WTC11 (cell line): ENCODE measurements at regions not wholly inside any gene's neighbourhood (a gene's known extent, or its start where the extent isn't known, plus 50 kb on each side); places are given as distances from the start of the nearest gene placed in this dataset.

ENCODE experiments used
- ATAC-seq: fragments of 200-7000 bp; cut with Tn5 transposase; 2 replicates; pipeline ENCODE4 v1.10.0; 2021; ENCODE audit warnings: mild to moderate bottlenecking, moderate library complexity
- CTCF ChIA-PET: fragments of 300-600 bp; sonication (Branson Sonifier 250); formaldehyde crosslinking; loops from one replicate; lab custom pipeline; 2021; ENCODE audit warnings: antibody characterized with exemption; lab: Charles Lee
- POLR2A ChIA-PET: fragments of 350-600 bp; sonication (Branson Sonifier 250); formaldehyde crosslinking; loops from one replicate; lab custom pipeline; 2021; ENCODE audit warnings: antibody characterized with exemption; lab: Charles Lee
- DNase-seq: peaks from one replicate; pipeline ENCODE4 v3.0.0; 2021; ENCODE audit warnings: low spot score
- H3K27ac Mint-ChIP-seq: 2 replicates; pipeline ENCODE4 v1.8.0; 2021; ENCODE audit warnings: mixed read lengths
- H3K27me3 Mint-ChIP-seq: 2 replicates; pipeline ENCODE4 v1.8.0; 2021; ENCODE audit warnings: low read depth, mild to moderate bottlenecking, moderate library complexity, mixed read lengths
- H3K36me3 Mint-ChIP-seq: 2 replicates; pipeline ENCODE4 v1.8.0; 2021; ENCODE audit warnings: mixed read lengths
- H3K4me1 Mint-ChIP-seq: 2 replicates; pipeline ENCODE4 v1.8.0; 2022; ENCODE audit warnings: mixed read lengths
- H3K4me3 Mint-ChIP-seq: 2 replicates; pipeline ENCODE4 v1.8.0; 2021; ENCODE audit warnings: mild to moderate bottlenecking, moderate library complexity, mixed read lengths
- H3K9me3 Mint-ChIP-seq: 2 replicates; pipeline ENCODE4 v1.8.0; 2021; ENCODE audit warnings: mixed read lengths
- FOXP1 ChIP-seq: sonication (generic); formaldehyde crosslinking; IDR thresholded peaks from 2 replicates; pipeline ENCODE4 v1.8.0; 2022; ENCODE audit warnings: missing genetic modification reagents, mild to moderate bottlenecking, moderate library complexity, borderline replicate concordance
- HMGXB4 ChIP-seq: sonication (generic); formaldehyde crosslinking; IDR thresholded peaks from 2 replicates; pipeline ENCODE4 v1.8.1; 2023; ENCODE audit warnings: mild to moderate bottlenecking, moderate library complexity, missing genetic modification reagents
- IRF1 ChIP-seq: sonication (generic); formaldehyde crosslinking; IDR thresholded peaks from 2 replicates; pipeline ENCODE4 v1.8.0; 2023; ENCODE audit warnings: missing genetic modification reagents
- JAZF1 ChIP-seq: fragments of 250-450 bp; sonication (Bioruptor Pico); IDR thresholded peaks from 2 replicates; pipeline ENCODE4 v1.9.0; 2021; ENCODE audit warnings: moderate library complexity, mild to moderate bottlenecking, inconsistent platforms
- MAX ChIP-seq: sonication (generic); formaldehyde crosslinking; IDR thresholded peaks from 2 replicates; pipeline ENCODE4 v1.8.0; 2022; ENCODE audit warnings: mild to moderate bottlenecking, missing genetic modification reagents
- PRDM15 ChIP-seq: sonication (generic); formaldehyde crosslinking; IDR thresholded peaks from 2 replicates; pipeline ENCODE4 v1.8.0; 2022; ENCODE audit warnings: missing genetic modification reagents
- PREB ChIP-seq: sonication (generic); formaldehyde crosslinking; IDR thresholded peaks from 2 replicates; pipeline ENCODE4 v1.8.1; 2022; ENCODE audit warnings: mild to moderate bottlenecking, missing genetic modification reagents, moderate library complexity, borderline replicate concordance
- RORB ChIP-seq: fragments of 250-450 bp; sonication (Bioruptor Pico); IDR thresholded peaks from 2 replicates; pipeline ENCODE4 v1.9.0; 2021; ENCODE audit warnings: mild to moderate bottlenecking
- TEAD4 ChIP-seq: sonication (generic); formaldehyde crosslinking; IDR thresholded peaks from 2 replicates; pipeline ENCODE4 v1.8.0; 2022; ENCODE audit warnings: mild to moderate bottlenecking, missing genetic modification reagents
- TP53 ChIP-seq: sonication (generic); formaldehyde crosslinking; IDR thresholded peaks from 2 replicates; pipeline ENCODE4 v1.8.1; 2023; ENCODE audit warnings: mild to moderate bottlenecking, missing genetic modification reagents
- ZNF425 ChIP-seq: fragments of 250-450 bp; sonication (Bioruptor Pico); conservative IDR thresholded peaks from 2 replicates; pipeline ENCODE4 v1.9.0; 2021; ENCODE audit warnings: mild to moderate bottlenecking
- ZNF671 ChIP-seq: fragments of 250-450 bp; sonication (Bioruptor Pico); IDR thresholded peaks from 2 replicates; pipeline ENCODE4 v1.8.0; 2021; ENCODE audit warnings: mild to moderate bottlenecking
- TF ChIP-seq, protein P1 (sequence below): sonication (generic); formaldehyde crosslinking; IDR thresholded peaks from 2 replicates; pipeline ENCODE4 v1.8.1; 2022; ENCODE audit warnings: low read depth, mild to moderate bottlenecking, moderate library complexity, missing genetic modification reagents, borderline replicate concordance
- TF ChIP-seq, protein P2 (sequence below): sonication (generic); formaldehyde crosslinking; IDR thresholded peaks from 2 replicates; pipeline ENCODE4 v1.8.0; 2022; ENCODE audit warnings: mild to moderate bottlenecking, missing genetic modification reagents
- TF ChIP-seq, protein P3 (sequence below): fragments of 250-450 bp; sonication (Bioruptor Pico); IDR thresholded peaks from 2 replicates; pipeline ENCODE4 v1.9.0; 2021; ENCODE audit warnings: mild to moderate bottlenecking

DNA sequence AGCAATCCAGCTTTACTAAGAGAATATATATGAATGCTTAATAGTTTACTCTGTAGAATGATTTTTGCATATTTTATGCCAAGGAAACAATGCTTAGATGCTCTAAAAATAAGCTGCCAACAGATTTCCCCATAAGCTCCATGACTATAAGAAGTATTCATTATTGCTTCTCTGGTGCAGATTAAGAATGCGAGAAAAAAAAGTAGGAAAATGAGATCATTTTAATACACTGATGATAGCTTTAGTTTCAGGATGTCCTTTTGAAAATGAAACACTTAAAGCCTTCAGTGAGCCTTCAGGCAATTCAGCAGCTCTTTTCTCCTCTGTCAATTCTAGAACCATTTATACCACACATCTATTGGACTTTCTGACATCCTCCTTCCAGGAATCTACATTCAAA lies 735.0 kb upstream of the POT1 start:
- ATAC-seq, result no peak
- Mint-ChIP-seq H3K36me3 (peaks cover 19% of the 10 kb centered on the region), H3K4me1 (peaks cover 38% of the 10 kb centered on the region), H3K4me3 (no peak overlapping the region), H3K27me3 (no peaks in the 10 kb centered on the region), H3K9me3 (peaks cover 20% of the 10 kb centered on the region), H3K27ac (no peak overlapping the region)
- no peak for DNase-seq
- TF ChIP-seq RORB (CRISPR knock-in tag), result no peak
- no peak for TF ChIP-seq HMGXB4 (CRISPR knock-in tag)
- no peak for TF ChIP-seq TP53 (CRISPR knock-in tag)
- no peak for TF ChIP-seq FOXP1 (CRISPR knock-in tag)
- TF ChIP-seq PRDM15 (CRISPR knock-in tag), result no peak
- TF ChIP-seq, protein P1, sequence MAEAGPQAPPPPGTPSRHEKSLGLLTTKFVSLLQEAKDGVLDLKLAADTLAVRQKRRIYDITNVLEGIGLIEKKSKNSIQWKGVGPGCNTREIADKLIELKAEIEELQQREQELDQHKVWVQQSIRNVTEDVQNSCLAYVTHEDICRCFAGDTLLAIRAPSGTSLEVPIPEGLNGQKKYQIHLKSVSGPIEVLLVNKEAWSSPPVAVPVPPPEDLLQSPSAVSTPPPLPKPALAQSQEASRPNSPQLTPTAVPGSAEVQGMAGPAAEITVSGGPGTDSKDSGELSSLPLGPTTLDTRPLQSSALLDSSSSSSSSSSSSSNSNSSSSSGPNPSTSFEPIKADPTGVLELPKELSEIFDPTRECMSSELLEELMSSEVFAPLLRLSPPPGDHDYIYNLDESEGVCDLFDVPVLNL, result no peak
- TF ChIP-seq TEAD4, result no peak
- TF ChIP-seq, protein P2, sequence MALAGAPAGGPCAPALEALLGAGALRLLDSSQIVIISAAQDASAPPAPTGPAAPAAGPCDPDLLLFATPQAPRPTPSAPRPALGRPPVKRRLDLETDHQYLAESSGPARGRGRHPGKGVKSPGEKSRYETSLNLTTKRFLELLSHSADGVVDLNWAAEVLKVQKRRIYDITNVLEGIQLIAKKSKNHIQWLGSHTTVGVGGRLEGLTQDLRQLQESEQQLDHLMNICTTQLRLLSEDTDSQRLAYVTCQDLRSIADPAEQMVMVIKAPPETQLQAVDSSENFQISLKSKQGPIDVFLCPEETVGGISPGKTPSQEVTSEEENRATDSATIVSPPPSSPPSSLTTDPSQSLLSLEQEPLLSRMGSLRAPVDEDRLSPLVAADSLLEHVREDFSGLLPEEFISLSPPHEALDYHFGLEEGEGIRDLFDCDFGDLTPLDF (CRISPR knock-in tag), result no peak
- no peak for TF ChIP-seq IRF1 (CRISPR knock-in tag)
- no peak for TF ChIP-seq ZNF671 (CRISPR knock-in tag)
- no peak for TF ChIP-seq PREB
- TF ChIP-seq, protein P3, sequence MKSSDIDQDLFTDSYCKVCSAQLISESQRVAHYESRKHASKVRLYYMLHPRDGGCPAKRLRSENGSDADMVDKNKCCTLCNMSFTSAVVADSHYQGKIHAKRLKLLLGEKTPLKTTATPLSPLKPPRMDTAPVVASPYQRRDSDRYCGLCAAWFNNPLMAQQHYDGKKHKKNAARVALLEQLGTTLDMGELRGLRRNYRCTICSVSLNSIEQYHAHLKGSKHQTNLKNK (CRISPR knock-in tag), result no peak
- TF ChIP-seq ZNF425 (CRISPR knock-in tag), result no peak
- no peak for TF ChIP-seq JAZF1
- TF ChIP-seq MAX, result no peak
- POLR2A ChIA-PET, result no interaction called here
- CTCF ChIA-PET, result no interaction called here
